ENCODE measurements at regions not wholly inside any gene's neighbourhood (a gene's known extent, or its start where the extent isn't known, plus 50 kb on each side); places are given as distances from the start of the nearest gene placed in this dataset.

DNA sequence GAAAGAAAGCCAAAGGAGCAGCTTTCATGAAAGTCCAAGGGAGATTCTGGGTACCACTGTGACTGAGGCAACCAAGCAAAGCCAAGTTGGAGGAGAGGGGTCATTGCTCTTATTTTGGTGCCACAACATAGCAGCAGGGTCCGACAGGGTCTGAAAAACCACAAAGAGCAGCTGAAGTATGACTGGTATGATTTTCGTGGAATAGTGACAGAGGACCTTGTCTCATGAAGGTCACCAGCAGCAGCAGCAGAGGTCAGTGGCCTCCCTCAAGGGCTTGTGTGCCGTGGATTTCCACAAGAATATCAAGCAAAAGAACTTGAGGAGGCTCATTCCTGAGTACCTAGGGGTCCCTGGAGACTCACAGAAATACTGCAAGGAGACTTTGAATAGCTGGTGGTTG lies 160.9 kb upstream of the SYT6 start:
- TF ChIP-seq, protein P1, sequence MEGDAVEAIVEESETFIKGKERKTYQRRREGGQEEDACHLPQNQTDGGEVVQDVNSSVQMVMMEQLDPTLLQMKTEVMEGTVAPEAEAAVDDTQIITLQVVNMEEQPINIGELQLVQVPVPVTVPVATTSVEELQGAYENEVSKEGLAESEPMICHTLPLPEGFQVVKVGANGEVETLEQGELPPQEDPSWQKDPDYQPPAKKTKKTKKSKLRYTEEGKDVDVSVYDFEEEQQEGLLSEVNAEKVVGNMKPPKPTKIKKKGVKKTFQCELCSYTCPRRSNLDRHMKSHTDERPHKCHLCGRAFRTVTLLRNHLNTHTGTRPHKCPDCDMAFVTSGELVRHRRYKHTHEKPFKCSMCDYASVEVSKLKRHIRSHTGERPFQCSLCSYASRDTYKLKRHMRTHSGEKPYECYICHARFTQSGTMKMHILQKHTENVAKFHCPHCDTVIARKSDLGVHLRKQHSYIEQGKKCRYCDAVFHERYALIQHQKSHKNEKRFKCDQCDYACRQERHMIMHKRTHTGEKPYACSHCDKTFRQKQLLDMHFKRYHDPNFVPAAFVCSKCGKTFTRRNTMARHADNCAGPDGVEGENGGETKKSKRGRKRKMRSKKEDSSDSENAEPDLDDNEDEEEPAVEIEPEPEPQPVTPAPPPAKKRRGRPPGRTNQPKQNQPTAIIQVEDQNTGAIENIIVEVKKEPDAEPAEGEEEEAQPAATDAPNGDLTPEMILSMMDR (IDR thresholded peaks at IDR 0.05), result no peak
- TF ChIP-seq POLR2A (IDR thresholded peaks at IDR 0.05), result no peak
